ENCODE measurements at regions not wholly inside any gene's neighbourhood (a gene's known extent, or its start where the extent isn't known, plus 50 kb on each side); places are given as distances from the start of the nearest gene placed in this dataset.

DNA sequence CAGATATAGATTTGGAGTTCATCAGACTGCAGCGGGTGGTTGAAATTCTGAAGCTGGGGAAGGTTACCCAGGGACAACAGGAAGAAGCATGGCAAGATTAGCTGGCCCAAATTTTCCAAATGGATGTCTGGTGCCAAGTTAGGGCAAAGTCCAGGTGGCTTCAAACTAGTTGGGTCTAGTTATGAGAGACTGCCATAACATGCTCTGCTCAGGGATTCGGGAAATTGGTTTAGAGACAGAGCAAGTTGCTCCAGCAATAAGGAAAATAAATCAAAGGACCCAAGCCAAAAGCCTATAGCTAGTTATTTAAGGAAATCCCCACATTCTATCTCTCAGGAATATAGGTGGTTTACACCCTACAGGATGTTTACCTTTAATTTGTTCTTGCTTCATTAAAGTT is 125.7 kb upstream of the BTG1 start:
- H3K4me3 ChIP-seq (ENCODE audit: low read length in 2 of 2), result no peak overlapping the region
- no peak for DNase-seq (ENCODE audit: low read depth in 6 of 9, low spot score in 9 of 9)
- H3K27ac ChIP-seq (ENCODE audit: low read depth in 1 of 2, low read length in 1 of 2), result peak overlapping the region in 1 of 2 donors; percentile 14
- no peaks in the 10 kb centered on the region for H3K36me3 ChIP-seq (ENCODE audit: control insufficient read depth in 2 of 2, insufficient read depth in 2 of 2, low read length in 1 of 2)
- no peaks in the 10 kb centered on the region for H3K27me3 ChIP-seq (ENCODE audit: control insufficient read depth in 2 of 2, insufficient read depth in 1 of 2, low read length in 1 of 2)
- no peaks in the 10 kb centered on the region for H3K4me1 ChIP-seq (ENCODE audit: control insufficient read depth in 2 of 2, insufficient read depth in 2 of 2, low read length in 2 of 2)
- H3K9me3 ChIP-seq (ENCODE audit: control insufficient read depth in 2 of 2, insufficient read depth in 1 of 2, low read length in 1 of 2), result no peaks in the 10 kb centered on the region
- WGBS, result 94% methylated on average over 2 of the region's 2 CpGs

DNA sequence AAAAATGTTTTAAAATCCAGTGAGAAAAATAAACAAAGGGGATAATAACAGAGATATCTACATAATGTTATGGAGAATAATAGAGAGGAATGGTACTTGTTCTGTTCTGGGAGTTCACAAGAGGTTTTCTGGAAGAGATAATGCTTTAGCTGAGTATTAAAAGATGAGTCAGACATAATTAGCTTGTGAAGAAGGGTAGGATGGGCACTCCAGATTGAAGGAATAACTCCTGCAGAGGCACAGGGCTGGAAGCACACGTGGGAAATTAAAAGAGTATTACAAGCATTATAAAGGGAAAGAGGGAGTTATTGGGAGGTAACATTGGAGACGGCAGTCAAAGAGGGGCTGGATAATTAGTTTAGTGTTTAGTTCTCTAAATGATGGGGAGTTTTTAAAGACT is 124.9 kb upstream of the BTG1 start:
- no peak for DNase-seq (ENCODE audit: low read depth in 6 of 9, low spot score in 9 of 9)
- H3K9me3 ChIP-seq (ENCODE audit: control insufficient read depth in 2 of 2, insufficient read depth in 1 of 2, low read length in 1 of 2), result no peaks in the 10 kb centered on the region
- WGBS, result 97% methylated on average over 2 of the region's 2 CpGs
- no peaks in the 10 kb centered on the region for H3K27me3 ChIP-seq (ENCODE audit: control insufficient read depth in 2 of 2, insufficient read depth in 1 of 2, low read length in 1 of 2)
- H3K4me3 ChIP-seq (ENCODE audit: low read length in 2 of 2), result no peak overlapping the region
- no peaks in the 10 kb centered on the region for H3K36me3 ChIP-seq (ENCODE audit: control insufficient read depth in 2 of 2, insufficient read depth in 2 of 2, low read length in 1 of 2)
- no peak overlapping the region for H3K27ac ChIP-seq (ENCODE audit: low read depth in 1 of 2, low read length in 1 of 2)
- no peaks in the 10 kb centered on the region for H3K4me1 ChIP-seq (ENCODE audit: control insufficient read depth in 2 of 2, insufficient read depth in 2 of 2, low read length in 2 of 2)

DNA sequence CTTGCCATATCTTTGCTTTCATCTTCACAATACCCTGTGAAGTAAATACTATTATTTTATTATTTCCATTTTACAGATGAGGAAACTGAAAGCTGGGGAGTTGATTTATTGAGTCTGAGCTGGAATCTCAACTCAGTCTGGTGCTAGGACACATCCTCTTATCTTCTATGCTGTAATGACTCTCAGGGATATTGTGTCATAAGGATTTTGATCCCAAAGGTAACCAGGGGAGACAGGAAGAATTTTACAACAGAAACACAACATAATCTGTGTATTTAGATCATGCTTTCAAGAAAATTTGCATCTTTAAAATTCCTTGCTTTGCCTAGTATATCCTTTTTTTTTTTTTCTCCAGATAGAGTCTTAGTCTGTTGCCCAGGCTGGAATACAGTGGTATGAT is 123.3 kb upstream of the BTG1 start:
- H3K4me3 ChIP-seq (ENCODE audit: low read length in 2 of 2), result no peak overlapping the region
- H3K9me3 ChIP-seq (ENCODE audit: control insufficient read depth in 2 of 2, insufficient read depth in 1 of 2, low read length in 1 of 2), result no peaks in the 10 kb centered on the region
- H3K4me1 ChIP-seq (ENCODE audit: control insufficient read depth in 2 of 2, insufficient read depth in 2 of 2, low read length in 2 of 2), result no peaks in the 10 kb centered on the region
- H3K27ac ChIP-seq (ENCODE audit: low read depth in 1 of 2, low read length in 1 of 2), result no peak overlapping the region
- no peaks in the 10 kb centered on the region for H3K36me3 ChIP-seq (ENCODE audit: control insufficient read depth in 2 of 2, insufficient read depth in 2 of 2, low read length in 1 of 2)
- no peak for DNase-seq (ENCODE audit: low read depth in 6 of 9, low spot score in 9 of 9)
- no peaks in the 10 kb centered on the region for H3K27me3 ChIP-seq (ENCODE audit: control insufficient read depth in 2 of 2, insufficient read depth in 1 of 2, low read length in 1 of 2)

DNA sequence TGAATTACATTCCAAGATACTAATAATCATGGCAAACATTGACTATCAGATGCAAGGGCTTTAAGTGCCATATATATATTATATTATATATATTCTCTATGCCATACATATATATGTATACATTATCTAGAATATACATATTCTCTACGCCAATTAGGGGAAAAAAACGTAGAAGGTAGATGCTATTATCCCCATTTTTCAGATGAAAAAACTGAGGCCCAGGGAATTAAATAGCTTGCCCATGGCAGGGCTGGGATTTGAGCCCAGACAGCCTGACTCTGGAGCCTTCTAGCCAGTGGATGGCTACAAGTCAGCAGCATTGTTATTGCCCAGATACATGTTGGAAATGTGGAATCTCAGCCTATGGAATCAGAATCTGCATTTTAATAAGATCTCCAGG is 116.0 kb upstream of the BTG1 start:
- H3K9me3 ChIP-seq (ENCODE audit: control insufficient read depth in 2 of 2, insufficient read depth in 1 of 2, low read length in 1 of 2), result no peaks in the 10 kb centered on the region
- WGBS, result 98% methylated on average over 2 of the region's 2 CpGs
- H3K4me3 ChIP-seq (ENCODE audit: low read length in 2 of 2), result no peak overlapping the region
- peaks cover 4 to 7% of the 10 kb centered on the region in 2 donors for H3K4me1 ChIP-seq (ENCODE audit: control insufficient read depth in 2 of 2, insufficient read depth in 2 of 2, low read length in 2 of 2)
- no peaks in the 10 kb centered on the region for H3K36me3 ChIP-seq (ENCODE audit: control insufficient read depth in 2 of 2, insufficient read depth in 2 of 2, low read length in 1 of 2)
- no peak overlapping the region for H3K27ac ChIP-seq (ENCODE audit: low read depth in 1 of 2, low read length in 1 of 2)
- no peaks in the 10 kb centered on the region for H3K27me3 ChIP-seq (ENCODE audit: control insufficient read depth in 2 of 2, insufficient read depth in 1 of 2, low read length in 1 of 2)
- no peak for DNase-seq (ENCODE audit: low read depth in 6 of 9, low spot score in 9 of 9)

DNA sequence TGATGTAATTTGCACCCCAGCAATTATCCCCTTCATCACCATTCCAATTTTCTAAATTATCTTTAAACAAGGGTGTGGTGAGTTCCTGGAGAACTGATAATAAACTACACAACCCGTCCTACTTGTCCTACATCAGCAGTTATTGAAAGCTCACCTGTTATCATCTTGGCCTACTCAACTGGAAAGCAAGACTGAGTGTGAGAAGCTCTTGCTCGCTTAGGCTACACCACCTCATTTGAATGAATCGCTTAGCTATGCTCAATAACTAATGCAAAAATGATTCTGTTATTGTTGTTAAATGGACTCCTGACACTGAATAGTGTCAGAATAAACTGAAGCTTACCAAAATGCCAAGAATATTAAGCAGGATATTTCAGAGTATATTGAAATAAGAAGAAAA is 115.4 kb upstream of the BTG1 start:
- Histone ChIP-seq H3K9me3 (ENCODE audit: control insufficient read depth in 2 of 2, insufficient read depth in 1 of 2, low read length in 1 of 2) (no peaks in the 10 kb centered on the region), H3K27ac (ENCODE audit: low read depth in 1 of 2, low read length in 1 of 2) (no peak overlapping the region), H3K4me3 (ENCODE audit: low read length in 2 of 2) (no peak overlapping the region), H3K27me3 (ENCODE audit: control insufficient read depth in 2 of 2, insufficient read depth in 1 of 2, low read length in 1 of 2) (no peaks in the 10 kb centered on the region), H3K4me1 (ENCODE audit: control insufficient read depth in 2 of 2, insufficient read depth in 2 of 2, low read length in 2 of 2) (peaks cover 4 to 10% of the 10 kb centered on the region in 2 donors), H3K36me3 (ENCODE audit: control insufficient read depth in 2 of 2, insufficient read depth in 2 of 2, low read length in 1 of 2) (no peaks in the 10 kb centered on the region)
- WGBS, result 97% methylated on average over 3 of the region's 3 CpGs
- DNase-seq (ENCODE audit: low read depth in 6 of 9, low spot score in 9 of 9), result no peak

DNA sequence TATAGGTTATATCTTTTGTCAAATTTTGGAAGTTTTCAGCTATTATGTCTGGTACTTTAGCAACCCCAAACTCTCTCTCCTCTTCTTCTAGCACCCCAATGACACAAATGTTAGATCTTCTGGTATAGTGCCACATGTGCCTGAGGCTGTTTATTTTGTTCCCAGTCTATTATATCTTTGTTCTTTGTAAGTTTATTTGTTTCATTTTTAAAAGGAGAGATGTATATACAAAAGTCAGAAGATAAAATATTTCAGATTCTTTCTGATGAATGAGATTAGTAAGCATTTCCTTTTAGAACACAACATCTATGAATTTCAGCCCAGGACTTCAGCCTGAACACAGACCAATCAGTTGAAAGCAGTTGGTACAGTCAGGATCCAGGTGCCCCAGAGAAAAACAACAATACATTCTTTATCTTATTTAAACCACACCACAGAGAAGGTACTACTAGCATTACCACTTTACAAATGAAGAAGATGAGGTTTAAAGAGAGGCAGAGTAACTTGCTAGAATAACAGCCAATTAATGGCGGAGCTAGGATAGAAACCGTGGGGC is 114.1 kb upstream of the BTG1 start:
- DNase-seq (ENCODE audit: low read depth in 6 of 9, low spot score in 9 of 9), result peak in 1 of 9 donors; percentile 23
- H3K36me3 ChIP-seq (ENCODE audit: control insufficient read depth in 2 of 2, insufficient read depth in 2 of 2, low read length in 1 of 2), result no peaks in the 10 kb centered on the region
- H3K4me1 ChIP-seq (ENCODE audit: control insufficient read depth in 2 of 2, insufficient read depth in 2 of 2, low read length in 2 of 2), result peaks cover 4 to 10% of the 10 kb centered on the region in 2 donors
- no peaks in the 10 kb centered on the region for H3K27me3 ChIP-seq (ENCODE audit: control insufficient read depth in 2 of 2, insufficient read depth in 1 of 2, low read length in 1 of 2)
- 95% methylated on average over 2 of the region's 2 CpGs for WGBS
- no peaks in the 10 kb centered on the region for H3K9me3 ChIP-seq (ENCODE audit: control insufficient read depth in 2 of 2, insufficient read depth in 1 of 2, low read length in 1 of 2)
- H3K27ac ChIP-seq (ENCODE audit: low read depth in 1 of 2, low read length in 1 of 2), result peak overlapping the region in 1 of 2 donors; percentile 27
- H3K4me3 ChIP-seq (ENCODE audit: low read length in 2 of 2), result no peak overlapping the region

DNA sequence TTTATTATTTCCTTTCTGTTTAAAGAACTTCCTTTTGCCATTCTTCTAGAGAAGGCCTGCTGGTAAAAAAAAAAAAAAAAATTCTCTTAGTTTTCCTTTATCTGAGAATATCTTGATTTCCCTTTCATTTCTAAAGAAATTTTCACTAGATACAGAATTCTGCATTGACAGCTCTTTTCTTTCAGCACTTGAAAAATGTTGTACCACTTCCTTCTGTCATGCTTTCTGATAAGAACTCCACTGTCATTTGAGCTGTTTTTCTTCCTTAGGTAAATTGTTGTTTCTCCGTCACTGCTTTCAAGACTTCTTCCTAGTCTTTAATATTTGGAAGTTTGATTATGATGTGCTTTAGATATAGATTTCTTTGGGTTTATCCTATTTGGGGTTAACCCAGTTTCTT is 113.6 kb upstream of the BTG1 start:
- H3K36me3 ChIP-seq (ENCODE audit: control insufficient read depth in 2 of 2, insufficient read depth in 2 of 2, low read length in 1 of 2), result no peaks in the 10 kb centered on the region
- peak overlapping the region in 1 of 2 donors; percentile 27 for H3K27ac ChIP-seq (ENCODE audit: low read depth in 1 of 2, low read length in 1 of 2)
- H3K27me3 ChIP-seq (ENCODE audit: control insufficient read depth in 2 of 2, insufficient read depth in 1 of 2, low read length in 1 of 2), result no peaks in the 10 kb centered on the region
- peaks cover 4 to 10% of the 10 kb centered on the region in 2 donors for H3K4me1 ChIP-seq (ENCODE audit: control insufficient read depth in 2 of 2, insufficient read depth in 2 of 2, low read length in 2 of 2)
- peak in 2 of 9 donors; percentile 4 to 29 for DNase-seq (ENCODE audit: low read depth in 6 of 9, low spot score in 9 of 9)
- H3K9me3 ChIP-seq (ENCODE audit: control insufficient read depth in 2 of 2, insufficient read depth in 1 of 2, low read length in 1 of 2), result no peaks in the 10 kb centered on the region
- no peak overlapping the region for H3K4me3 ChIP-seq (ENCODE audit: low read length in 2 of 2)
- 82% methylated on average over 1 of the region's 1 CpG for WGBS

DNA sequence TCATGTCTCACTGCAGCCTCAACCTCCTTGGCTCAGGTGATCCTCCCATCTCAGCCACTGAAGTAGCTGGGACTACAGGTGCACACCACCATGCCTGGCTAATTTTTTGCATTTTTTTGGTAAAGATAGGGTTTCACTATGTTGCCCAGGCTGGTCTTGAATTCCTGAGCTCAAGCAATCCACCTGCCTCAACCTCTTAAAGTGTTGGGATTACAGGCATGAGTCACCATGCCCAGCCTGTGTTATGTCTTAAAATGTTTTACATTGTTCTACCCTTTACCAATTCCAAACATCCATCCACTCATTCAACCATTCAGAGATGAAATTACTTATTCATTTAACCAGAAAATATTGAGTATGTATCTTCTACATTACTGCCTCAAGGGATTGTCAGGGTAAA is 111.6 kb upstream of the BTG1 start:
- Histone ChIP-seq H3K27me3 (ENCODE audit: control insufficient read depth in 2 of 2, insufficient read depth in 1 of 2, low read length in 1 of 2) (no peaks in the 10 kb centered on the region), H3K9me3 (ENCODE audit: control insufficient read depth in 2 of 2, insufficient read depth in 1 of 2, low read length in 1 of 2) (no peaks in the 10 kb centered on the region), H3K27ac (ENCODE audit: low read depth in 1 of 2, low read length in 1 of 2) (no peak overlapping the region), H3K4me3 (ENCODE audit: low read length in 2 of 2) (no peak overlapping the region), H3K4me1 (ENCODE audit: control insufficient read depth in 2 of 2, insufficient read depth in 2 of 2, low read length in 2 of 2) (peaks cover 4 to 10% of the 10 kb centered on the region in 2 donors), H3K36me3 (ENCODE audit: control insufficient read depth in 2 of 2, insufficient read depth in 2 of 2, low read length in 1 of 2) (no peaks in the 10 kb centered on the region)
- no peak for DNase-seq (ENCODE audit: low read depth in 6 of 9, low spot score in 9 of 9)

DNA sequence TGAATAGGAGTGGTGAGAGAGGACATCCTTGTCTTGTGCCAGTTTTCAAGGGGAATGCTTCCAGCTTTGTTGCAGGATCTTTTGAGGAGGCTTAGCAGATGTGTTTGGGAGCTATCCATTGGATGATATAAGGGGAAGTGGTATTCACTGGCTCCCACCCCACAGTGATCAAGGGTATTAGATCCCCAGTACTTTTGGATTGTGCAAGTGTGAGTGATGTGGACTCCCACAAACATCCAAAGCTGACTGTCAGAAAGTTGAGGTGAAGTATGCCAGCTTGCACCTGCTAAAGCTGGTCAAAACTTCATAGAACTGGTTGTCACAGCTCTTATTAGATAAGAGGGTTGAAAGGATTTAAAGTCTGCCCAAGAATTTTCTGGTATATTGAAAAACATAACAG is 110.1 kb upstream of the BTG1 start:
- Histone ChIP-seq H3K27me3 (ENCODE audit: control insufficient read depth in 2 of 2, insufficient read depth in 1 of 2, low read length in 1 of 2) (no peaks in the 10 kb centered on the region), H3K36me3 (ENCODE audit: control insufficient read depth in 2 of 2, insufficient read depth in 2 of 2, low read length in 1 of 2) (no peaks in the 10 kb centered on the region), H3K4me3 (ENCODE audit: low read length in 2 of 2) (no peak overlapping the region), H3K27ac (ENCODE audit: low read depth in 1 of 2, low read length in 1 of 2) (no peak overlapping the region), H3K4me1 (ENCODE audit: control insufficient read depth in 2 of 2, insufficient read depth in 2 of 2, low read length in 2 of 2) (peaks cover 4 to 10% of the 10 kb centered on the region in 2 donors), H3K9me3 (ENCODE audit: control insufficient read depth in 2 of 2, insufficient read depth in 1 of 2, low read length in 1 of 2) (no peaks in the 10 kb centered on the region)
- no peak for DNase-seq (ENCODE audit: low read depth in 6 of 9, low spot score in 9 of 9)

DNA sequence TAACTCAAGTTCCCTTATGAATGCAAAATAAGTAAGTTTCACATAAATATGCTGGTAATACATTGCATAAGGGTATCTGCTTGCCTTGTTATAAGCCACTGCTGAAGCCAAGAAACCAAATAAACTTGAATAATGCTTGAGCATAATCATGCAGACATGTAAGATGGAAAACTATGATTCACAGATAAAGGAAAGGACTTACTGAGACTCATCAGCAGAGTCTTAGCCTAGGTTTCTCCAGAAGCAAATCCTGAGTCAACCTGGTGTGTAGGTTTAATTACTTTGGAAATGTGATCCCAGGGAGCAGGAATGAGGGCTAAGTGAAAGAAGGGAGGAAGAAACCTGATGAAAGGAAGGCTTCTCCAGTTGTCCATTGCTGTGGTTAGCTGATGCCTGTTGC is 107.7 kb upstream of the BTG1 start:
- Histone ChIP-seq H3K9me3 (ENCODE audit: control insufficient read depth in 2 of 2, insufficient read depth in 1 of 2, low read length in 1 of 2) (no peaks in the 10 kb centered on the region), H3K4me3 (ENCODE audit: low read length in 2 of 2) (no peak overlapping the region), H3K27me3 (ENCODE audit: control insufficient read depth in 2 of 2, insufficient read depth in 1 of 2, low read length in 1 of 2) (no peaks in the 10 kb centered on the region), H3K36me3 (ENCODE audit: control insufficient read depth in 2 of 2, insufficient read depth in 2 of 2, low read length in 1 of 2) (no peaks in the 10 kb centered on the region), H3K27ac (ENCODE audit: low read depth in 1 of 2, low read length in 1 of 2) (no peak overlapping the region), H3K4me1 (ENCODE audit: control insufficient read depth in 2 of 2, insufficient read depth in 2 of 2, low read length in 2 of 2) (peaks cover 0 to 4% of the 10 kb centered on the region in 2 donors)
- DNase-seq (ENCODE audit: low read depth in 6 of 9, low spot score in 9 of 9), result no peak

Data from thymus (tissue), 11 donors.